ENCODE measurements at regions not wholly inside any gene's neighbourhood (a gene's known extent, or its start where the extent isn't known, plus 50 kb on each side); places are given as distances from the start of the nearest gene placed in this dataset.

DNA sequence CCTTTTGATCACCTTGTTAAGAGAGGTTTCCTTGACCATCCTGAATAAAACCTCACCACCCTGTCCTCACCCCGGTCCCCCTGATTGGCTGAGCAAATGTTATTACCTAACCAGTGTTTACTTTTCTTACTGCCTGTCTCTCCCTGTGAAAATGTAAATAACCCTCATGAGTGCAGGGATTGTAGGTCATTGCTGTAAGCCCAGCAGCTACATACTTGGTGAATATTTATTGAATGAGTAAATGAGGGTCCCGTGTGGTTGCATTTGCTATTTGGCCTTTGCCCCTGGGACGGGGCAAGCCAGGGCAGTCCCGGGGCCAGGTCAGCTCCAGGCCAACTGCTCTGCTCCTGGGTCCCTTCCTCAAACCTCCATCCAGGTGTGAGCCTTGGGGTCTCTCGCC is 55.5 kb upstream of the CLCN4 start:
- H3K4me3 ChIP-seq: no peak overlapping the region
- H3K36me3 ChIP-seq: no peaks in the 10 kb centered on the region
- no peaks in the 10 kb centered on the region for H3K9me3 ChIP-seq
- ATAC-seq (no peak), DNase-seq (no peak)
- intact Hi-C loops (cut with DNase I; ENCODE audit: low total_unique reads) (no loop called here), in situ Hi-C loops (cut with MboI; ENCODE audit: low sequenced_read_pairs in 4 of 4) (no loop called here)
- no peaks in the 10 kb centered on the region for H3K4me1 ChIP-seq
- H3K27me3 ChIP-seq: no peaks in the 10 kb centered on the region
- TF ChIP-seq POLR2A (IDR thresholded peaks at IDR 0.05): no peak
- TF ChIP-seq, protein P1, sequence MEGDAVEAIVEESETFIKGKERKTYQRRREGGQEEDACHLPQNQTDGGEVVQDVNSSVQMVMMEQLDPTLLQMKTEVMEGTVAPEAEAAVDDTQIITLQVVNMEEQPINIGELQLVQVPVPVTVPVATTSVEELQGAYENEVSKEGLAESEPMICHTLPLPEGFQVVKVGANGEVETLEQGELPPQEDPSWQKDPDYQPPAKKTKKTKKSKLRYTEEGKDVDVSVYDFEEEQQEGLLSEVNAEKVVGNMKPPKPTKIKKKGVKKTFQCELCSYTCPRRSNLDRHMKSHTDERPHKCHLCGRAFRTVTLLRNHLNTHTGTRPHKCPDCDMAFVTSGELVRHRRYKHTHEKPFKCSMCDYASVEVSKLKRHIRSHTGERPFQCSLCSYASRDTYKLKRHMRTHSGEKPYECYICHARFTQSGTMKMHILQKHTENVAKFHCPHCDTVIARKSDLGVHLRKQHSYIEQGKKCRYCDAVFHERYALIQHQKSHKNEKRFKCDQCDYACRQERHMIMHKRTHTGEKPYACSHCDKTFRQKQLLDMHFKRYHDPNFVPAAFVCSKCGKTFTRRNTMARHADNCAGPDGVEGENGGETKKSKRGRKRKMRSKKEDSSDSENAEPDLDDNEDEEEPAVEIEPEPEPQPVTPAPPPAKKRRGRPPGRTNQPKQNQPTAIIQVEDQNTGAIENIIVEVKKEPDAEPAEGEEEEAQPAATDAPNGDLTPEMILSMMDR (IDR thresholded peaks at IDR 0.05 in 4 of 5, conservative IDR thresholded peaks at IDR 0.05 in 1 of 5): no peak
- no peak overlapping the region for H3K27ac ChIP-seq

DNA sequence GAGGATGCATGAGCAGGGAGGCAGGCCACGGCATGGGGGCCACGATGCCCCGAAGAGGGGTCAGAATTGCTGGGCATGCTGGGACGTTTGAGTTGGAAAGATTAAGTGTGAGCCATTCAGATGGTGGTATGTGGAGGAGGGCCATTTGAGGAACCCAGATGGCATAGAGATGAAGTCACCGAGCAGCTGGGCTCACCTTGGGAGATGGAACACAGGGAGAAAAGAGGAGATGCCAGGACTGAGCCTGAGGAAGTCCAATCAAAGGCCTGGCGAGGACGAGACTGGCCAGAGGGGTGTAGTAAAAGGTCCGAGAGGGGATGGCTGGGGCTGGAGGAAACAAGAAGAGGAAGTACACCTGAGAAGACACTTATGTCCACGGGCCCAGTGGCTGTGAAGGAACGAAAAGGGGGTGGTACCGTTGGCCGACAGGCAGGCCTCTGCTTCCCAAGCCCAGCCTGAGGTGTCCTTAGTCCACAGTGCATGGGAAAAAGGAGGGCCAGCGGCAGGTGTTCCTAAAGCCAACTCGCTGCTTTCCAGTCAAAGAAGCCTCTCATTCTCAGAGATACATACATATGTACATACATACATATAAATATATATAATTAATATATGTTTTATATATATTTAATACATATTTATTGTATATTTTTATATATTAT is 54.6 kb upstream of the CLCN4 start:
- Histone ChIP-seq H3K27me3 (no peaks in the 10 kb centered on the region), H3K36me3 (no peaks in the 10 kb centered on the region), H3K9me3 (no peaks in the 10 kb centered on the region), H3K27ac (no peak overlapping the region), H3K4me3 (no peak overlapping the region), H3K4me1 (peaks cover 0 to under 1% of the 10 kb centered on the region in 2 donors)
- intact Hi-C loops (cut with DNase I; ENCODE audit: low total_unique reads) (no loop called here), in situ Hi-C loops (cut with MboI; ENCODE audit: low sequenced_read_pairs in 4 of 4) (no loop called here)
- ATAC-seq: no peak
- TF ChIP-seq POLR2A (IDR thresholded peaks at IDR 0.05): no peak
- TF ChIP-seq, protein P1 (IDR thresholded peaks at IDR 0.05 in 4 of 5, conservative IDR thresholded peaks at IDR 0.05 in 1 of 5): no peak
- DNase-seq: no peak

DNA sequence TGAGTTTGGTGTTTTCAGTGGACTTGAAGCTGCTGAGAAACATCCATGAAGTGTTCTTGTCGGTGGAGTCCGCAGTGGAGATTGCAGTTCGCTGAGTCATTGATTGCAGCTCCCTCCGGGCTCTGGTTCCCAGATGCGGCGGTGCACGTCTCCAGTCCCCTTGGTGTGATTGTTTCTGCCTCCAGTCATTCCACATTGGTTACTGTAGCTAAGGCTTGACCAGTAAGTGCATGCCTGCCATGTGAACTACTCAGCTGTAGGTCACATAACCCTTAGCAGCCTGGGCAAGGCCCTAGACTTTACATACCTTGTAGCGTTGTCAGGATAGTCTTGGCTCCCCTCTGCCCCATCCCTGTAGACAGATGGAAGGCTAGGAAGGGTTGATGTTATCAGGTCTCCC is 53.8 kb upstream of the CLCN4 start:
- H3K36me3 ChIP-seq: no peaks in the 10 kb centered on the region
- no peaks in the 10 kb centered on the region for H3K9me3 ChIP-seq
- DNase-seq: no peak
- H3K27me3 ChIP-seq: no peaks in the 10 kb centered on the region
- in situ Hi-C loops (cut with MboI; ENCODE audit: low sequenced_read_pairs in 4 of 4) (no loop called here), intact Hi-C loops (cut with DNase I; ENCODE audit: low total_unique reads) (no loop called here)
- no peak overlapping the region for H3K4me3 ChIP-seq
- no peak overlapping the region for H3K27ac ChIP-seq
- TF ChIP-seq POLR2A (IDR thresholded peaks at IDR 0.05): no peak
- TF ChIP-seq, protein P1 (IDR thresholded peaks at IDR 0.05 in 4 of 5, conservative IDR thresholded peaks at IDR 0.05 in 1 of 5): no peak
- H3K4me1 ChIP-seq: peaks cover 0 to 4% of the 10 kb centered on the region in 2 donors
- no peak for ATAC-seq

- peaks cover under 1 to 7% of the 10 kb centered on the region in 2 donors for H3K4me1 ChIP-seq
- DNase-seq: no peak
- ATAC-seq: peak in 1 of 2 donors; percentile 70
These were observed 51.7 kb upstream of the CLCN4 start for GRCh38 chrX:10104958-10105658.

More at GRCh38 chrX:10104958-10105658, 51.7 kb upstream of the CLCN4 start:
- no peak for TF ChIP-seq POLR2A (IDR thresholded peaks at IDR 0.05)
- TF ChIP-seq, protein P1 (IDR thresholded peaks at IDR 0.05 in 4 of 5, conservative IDR thresholded peaks at IDR 0.05 in 1 of 5): no peak
- H3K36me3 ChIP-seq: no peaks in the 10 kb centered on the region
- no peak overlapping the region for H3K4me3 ChIP-seq
- intact Hi-C loops (cut with DNase I; ENCODE audit: low total_unique reads): no loop called here
- H3K9me3 ChIP-seq: no peaks in the 10 kb centered on the region
- H3K27ac ChIP-seq: peak overlapping the region in 3 of 4 donors; percentile 18 to 61 (median 51)
- no peaks in the 10 kb centered on the region for H3K27me3 ChIP-seq
- in situ Hi-C loops (cut with MboI; ENCODE audit: low sequenced_read_pairs in 4 of 4): no loop called here
